ENCODE measurements at regions not wholly inside any gene's neighbourhood (a gene's known extent, or its start where the extent isn't known, plus 50 kb on each side); places are given as distances from the start of the nearest gene placed in this dataset.

DNA sequence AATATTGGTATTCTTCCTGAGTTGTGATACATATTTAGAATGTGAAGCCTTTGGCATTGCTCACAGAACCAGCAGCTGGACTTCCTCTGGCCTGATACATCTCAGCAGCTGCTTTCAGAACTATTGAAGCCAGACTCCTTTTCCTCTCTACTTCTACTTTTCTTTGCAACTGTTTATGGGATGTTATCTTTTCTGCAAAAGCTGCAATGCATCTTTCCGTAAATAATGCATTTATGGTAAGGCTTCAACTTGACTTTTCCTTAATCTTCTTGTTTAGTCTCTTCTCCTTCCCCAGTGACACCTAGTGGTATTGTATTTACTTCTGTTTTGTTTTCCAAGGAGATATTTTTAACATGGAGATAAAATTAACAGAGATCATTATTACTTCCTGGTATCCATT lies 1548.7 kb downstream of the PCDH7 start:
- TF ChIP-seq POLR2A (IDR thresholded peaks at IDR 0.05; ENCODE audit: low read length) (no peak), GATA1 (IDR thresholded peaks at IDR 0.05; ENCODE audit: low read depth, low read length) (no peak)
